HL-60 (cell line): ENCODE measurements at regions not wholly inside any gene's neighbourhood (a gene's known extent, or its start where the extent isn't known, plus 50 kb on each side); places are given as distances from the start of the nearest gene placed in this dataset.

Experiments
- CTCF ChIP-seq: IDR thresholded peaks from one replicate; pipeline ENCODE4 v1.5.1; 2011; ENCODE audit warnings: low read length, control low read depth, inconsistent platforms; ENCODE audit not compliant: insufficient read depth
- GABPA ChIP-seq: IDR thresholded peaks from 2 replicates; pipeline ENCODE4 v1.6.1; 2012; ENCODE audit warnings: low read depth
- SPI1 ChIP-seq: IDR thresholded peaks from 2 replicates; pipeline ENCODE4 v1.6.1; 2012; ENCODE audit warnings: low read depth, mild to moderate bottlenecking, borderline replicate concordance

DNA sequence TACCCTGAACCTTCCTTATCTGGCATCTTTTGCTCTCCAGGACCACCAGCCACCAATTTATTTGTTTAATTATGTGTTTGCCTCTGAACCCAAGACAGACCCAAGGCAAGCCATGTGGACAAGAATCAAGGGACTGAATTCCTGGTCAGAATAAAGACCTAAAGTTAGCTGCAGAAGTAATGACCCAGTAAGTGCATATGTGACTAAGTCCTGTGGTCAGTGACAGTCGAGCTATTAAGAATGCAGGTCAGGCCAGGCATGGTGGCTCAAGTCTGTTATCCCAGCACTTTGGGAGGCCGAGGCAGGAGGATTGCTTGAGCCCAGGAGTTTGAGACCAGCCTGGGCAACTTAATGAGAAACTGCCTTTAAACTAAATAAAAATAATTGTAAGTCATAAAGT, 139.4 kb downstream of the CCDC71L start:
- TF ChIP-seq CTCF (no peak), GABPA (no peak), SPI1 (no peak)
